CD14-positive monocyte (primary cell): ENCODE measurements at regions not wholly inside any gene's neighbourhood (a gene's known extent, or its start where the extent isn't known, plus 50 kb on each side); places are given as distances from the start of the nearest gene placed in this dataset.

Source experiments
- DNase-seq, 3 donors: peaks; one replicate each; pipeline ENCODE4 v3.0.0-alpha.2; 2011 to 2022
- H2AFZ ChIP-seq: 2 replicates; pipeline ENCODE4 v1.6.0; 2012; ENCODE audit warnings: mild to moderate bottlenecking, low read depth, low read length, inconsistent platforms; ENCODE audit not compliant: insufficient read depth, poor library complexity, severe bottlenecking
- H3K27ac ChIP-seq, 2 donors: 1 replicate in 1 of 2; 2 replicates in 1 of 2; pipeline ENCODE4 v1.5.1; 2012 to 2013; ENCODE audit warnings: low read length in 2 of 2, control low read depth in 1 of 2, inconsistent platforms in 1 of 2, low read depth in 1 of 2, mild to moderate bottlenecking in 1 of 2
- H3K27me3 ChIP-seq, 2 donors: one replicate each; pipeline versions ENCODE4 v1.6.0 to v1.6.1; 2011 to 2013; ENCODE audit warnings: low read length in 2 of 2; ENCODE audit not compliant: control insufficient read depth in 2 of 2, insufficient read depth in 2 of 2
- H3K36me3 ChIP-seq, 2 donors: replicated peaks in 1 of 2; 1 replicate in 1 of 2; 2 replicates in 1 of 2; pipeline versions ENCODE4 v1.5.1 to v1.6.1; 2012 to 2013; ENCODE audit warnings: low read length in 2 of 2, control low read depth in 1 of 2, inconsistent platforms in 1 of 2, mild to moderate bottlenecking in 1 of 2; ENCODE audit not compliant: insufficient read depth in 2 of 2, control insufficient read depth in 1 of 2
- H3K4me1 ChIP-seq, 2 donors: 1 replicate in 1 of 2; 2 replicates in 1 of 2; pipeline versions ENCODE4 v1.5.1 to v1.6.1; 2012 to 2013; ENCODE audit warnings: low read length in 2 of 2, control low read depth in 1 of 2, inconsistent platforms in 1 of 2, mild to moderate bottlenecking in 1 of 2, moderate library complexity in 1 of 2; ENCODE audit not compliant: insufficient read depth in 2 of 2, control insufficient read depth in 1 of 2
- H3K4me2 ChIP-seq: replicated peaks from 2 replicates; pipeline ENCODE3; 2012; ENCODE audit warnings: low read length, moderate library complexity, mild to moderate bottlenecking; ENCODE audit not compliant: poor library complexity, severe bottlenecking; ENCODE audit errors: extremely low read depth
- H3K4me3 ChIP-seq, 3 experiments: fragments of 200-600 bp in 1 of 3; sonication (generic) in 1 of 3; replicated peaks in 1 of 3; 1 replicate in 2 of 3; 2 replicates in 1 of 3; pipeline ENCODE4 v1.5.1; 2011 to 2013; ENCODE audit warnings: low read length in 3 of 3, mild to moderate bottlenecking in 3 of 3, control low read depth in 2 of 3, low read depth in 2 of 3, inconsistent platforms in 1 of 3, moderate library complexity in 1 of 3
- H3K79me2 ChIP-seq: 2 replicates; pipeline ENCODE4 v1.6.0; 2012; ENCODE audit warnings: mild to moderate bottlenecking, control low read depth, inconsistent platforms, low read length, moderate library complexity; ENCODE audit not compliant: insufficient read depth
- H3K9ac ChIP-seq: 2 replicates; pipeline ENCODE4 v1.6.0; 2017; ENCODE audit warnings: low read length, mild to moderate bottlenecking; ENCODE audit not compliant: insufficient read depth, poor library complexity, severe bottlenecking
- H3K9me3 ChIP-seq, 2 donors: replicated peaks in 1 of 2; 1 replicate in 1 of 2; 2 replicates in 1 of 2; pipeline versions ENCODE4 v1.5.1 to v1.6.1; 2012 to 2013; ENCODE audit warnings: low read length in 2 of 2, control low read depth in 1 of 2; ENCODE audit not compliant: control insufficient read depth in 1 of 2, insufficient read depth in 1 of 2
- H4K20me1 ChIP-seq: 2 replicates; pipeline ENCODE4 v1.6.0; 2012; ENCODE audit warnings: mild to moderate bottlenecking, low read length, control low read depth, moderate library complexity; ENCODE audit not compliant: insufficient read depth
- H3K27ac Mint-ChIP-seq, 7 donors: one replicate each; pipeline ENCODE4 v1.8.0; 2020; ENCODE audit warnings: mild to moderate bottlenecking in 7 of 7, mixed read lengths in 7 of 7, moderate library complexity in 6 of 7, inconsistent platforms in 2 of 7
- H3K27me3 Mint-ChIP-seq, 3 donors: one replicate each; pipeline ENCODE4 v1.8.0; 2021 to 2022; ENCODE audit warnings: low read depth in 3 of 3, mild to moderate bottlenecking in 3 of 3, mixed read lengths in 3 of 3, moderate library complexity in 3 of 3, inconsistent platforms in 1 of 3
- H3K36me3 Mint-ChIP-seq, 2 donors: one replicate each; pipeline ENCODE4 v1.8.0; 2020; ENCODE audit warnings: mixed read lengths in 2 of 2, inconsistent platforms in 1 of 2, mild to moderate bottlenecking in 1 of 2
- H3K4me1 Mint-ChIP-seq: one replicate; pipeline ENCODE4 v1.8.0; 2020; ENCODE audit warnings: mild to moderate bottlenecking, mixed read lengths
- H3K4me3 Mint-ChIP-seq, 2 donors: one replicate each; pipeline ENCODE4 v1.8.0; 2020; ENCODE audit warnings: mild to moderate bottlenecking in 2 of 2, mixed read lengths in 2 of 2, moderate library complexity in 1 of 2
- H3K9me3 Mint-ChIP-seq, 7 donors: one replicate each; pipeline ENCODE4 v1.8.0; 2020 to 2022; ENCODE audit warnings: mixed read lengths in 7 of 7, mild to moderate bottlenecking in 6 of 7, moderate library complexity in 6 of 7, inconsistent platforms in 2 of 7
- CTCF ChIP-seq: fragments of 200-600 bp; IDR thresholded peaks from one replicate; pipeline ENCODE4 v1.8.0; 2022; ENCODE audit warnings: antibody characterized with exemption, mild to moderate bottlenecking
- WGBS: methylation state at CpG from one replicate; pipeline ENCODE4 v1.1.5; 2013; ENCODE audit warnings: missing lambda C conversion rate; ENCODE audit not compliant: insufficient coverage; 5-methylcytosine and 5-hydroxymethylcytosine counted together
- intact Hi-C, 2 donors: fragments of 100-400 bp; cut with micrococcal nuclease; formaldehyde crosslinking; loops; one replicate each; pipeline versions ENCODE4 v1.15.0 to v1.15.1; 2023

DNA sequence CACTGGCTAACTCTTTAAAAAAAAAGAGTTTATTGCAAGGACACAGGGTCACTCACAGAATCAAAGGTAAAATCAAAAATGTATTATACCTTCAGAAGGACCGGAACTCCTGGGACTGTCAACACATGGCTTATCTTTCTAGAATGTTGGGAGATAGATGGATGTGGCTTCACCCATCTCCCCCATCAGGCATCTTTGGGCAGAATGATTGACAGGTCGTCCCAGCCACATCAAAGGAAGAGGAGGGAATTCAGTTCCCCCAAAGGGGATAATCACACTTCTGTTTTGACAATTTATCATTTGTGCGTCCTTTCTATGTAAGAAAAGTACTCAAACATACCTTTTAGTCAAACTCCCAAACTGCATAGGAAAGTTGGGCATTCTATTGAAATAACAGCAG lies 228.6 kb upstream of the CDH5 start:
- no peaks in the 10 kb centered on the region for H3K36me3 ChIP-seq
- intact Hi-C loops: no loop called here
- H3K9ac ChIP-seq: no peak overlapping the region
- H3K27ac Mint-ChIP-seq: no peak overlapping the region
- H3K4me1 ChIP-seq: no peaks in the 10 kb centered on the region
- H3K4me3 Mint-ChIP-seq: no peak overlapping the region
- no peaks in the 10 kb centered on the region for H3K9me3 Mint-ChIP-seq
- no peaks in the 10 kb centered on the region for H4K20me1 ChIP-seq
- DNase-seq: no peak
- TF ChIP-seq CTCF: no peak
- H3K9me3 ChIP-seq: no peaks in the 10 kb centered on the region
- peaks cover 14% of the 10 kb centered on the region for H3K4me1 Mint-ChIP-seq
- H3K36me3 Mint-ChIP-seq: no peaks in the 10 kb centered on the region
- H3K4me2 ChIP-seq: no peak overlapping the region
- H3K4me3 ChIP-seq: no peak overlapping the region
- H3K27ac ChIP-seq: no peak overlapping the region
- no peaks in the 10 kb centered on the region for H3K79me2 ChIP-seq
- H3K27me3 Mint-ChIP-seq: peaks cover 11 to 16% (median 13%) of the 10 kb centered on the region in 3 donors
- H3K27me3 ChIP-seq: no peaks in the 10 kb centered on the region
- no CpG with 5 or more reads among the region's 3 CpGs for WGBS
- no peak overlapping the region for H2AFZ ChIP-seq

DNA sequence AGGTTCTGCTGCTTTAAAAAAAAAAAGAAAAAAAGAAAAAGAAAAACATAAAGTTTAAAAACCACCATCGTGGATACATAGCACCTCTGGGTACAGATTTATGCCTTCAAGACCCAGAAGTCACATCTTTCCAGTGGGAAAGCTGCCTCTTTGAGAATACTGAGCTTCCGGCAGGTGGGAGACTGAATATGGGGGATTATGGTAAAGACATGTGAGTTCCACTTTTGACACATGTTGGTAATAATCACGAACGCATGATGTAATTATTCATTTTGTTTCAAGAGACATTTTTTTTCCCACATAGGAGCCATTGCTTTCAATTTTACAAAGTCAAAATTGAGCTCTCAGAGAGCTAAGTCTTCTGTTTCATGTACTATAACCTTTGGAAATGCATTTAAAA lies 229.7 kb upstream of the CDH5 start:
- H3K36me3 ChIP-seq: no peaks in the 10 kb centered on the region
- Mint-ChIP-seq H3K9me3 (no peaks in the 10 kb centered on the region), H3K27me3 (peaks cover 13 to 19% (median 14%) of the 10 kb centered on the region in 3 donors), H3K27ac (no peak overlapping the region), H3K4me1 (peaks cover 14% of the 10 kb centered on the region), H3K4me3 (no peak overlapping the region), H3K36me3 (no peaks in the 10 kb centered on the region)
- H2AFZ ChIP-seq: no peak overlapping the region
- 100% methylated on average over 1 of the region's 4 CpGs for WGBS
- H3K4me1 ChIP-seq: no peaks in the 10 kb centered on the region
- no peak overlapping the region for H3K27ac ChIP-seq
- no peak for DNase-seq
- intact Hi-C loops: no loop called here
- TF ChIP-seq CTCF: no peak
- no peaks in the 10 kb centered on the region for H3K79me2 ChIP-seq
- H3K9ac ChIP-seq: no peak overlapping the region
- H4K20me1 ChIP-seq: no peaks in the 10 kb centered on the region
- no peak overlapping the region for H3K4me2 ChIP-seq
- H3K27me3 ChIP-seq: no peaks in the 10 kb centered on the region
- H3K9me3 ChIP-seq: no peaks in the 10 kb centered on the region
- H3K4me3 ChIP-seq: no peak overlapping the region
